Retinal pigment epithelial cell (primary cell): ENCODE measurements at regions not wholly inside any gene's neighbourhood (a gene's known extent, or its start where the extent isn't known, plus 50 kb on each side); places are given as distances from the start of the nearest gene placed in this dataset.

Source experiments
- DNase-seq: peaks from one replicate; pipeline ENCODE4 v3.0.0-alpha.2; 2010; ENCODE audit warnings: low read depth
- H3K4me3 ChIP-seq: 2 replicates; pipeline ENCODE4 v1.5.1; 2011; ENCODE audit warnings: mild to moderate bottlenecking, low read length, control low read depth, moderate library complexity
- TF ChIP-seq, protein P1 (sequence below): conservative IDR thresholded peaks from 2 replicates; pipeline ENCODE4 v1.5.1; 2011; ENCODE audit warnings: low read depth, low read length, control low read depth, inconsistent platforms

DNA sequence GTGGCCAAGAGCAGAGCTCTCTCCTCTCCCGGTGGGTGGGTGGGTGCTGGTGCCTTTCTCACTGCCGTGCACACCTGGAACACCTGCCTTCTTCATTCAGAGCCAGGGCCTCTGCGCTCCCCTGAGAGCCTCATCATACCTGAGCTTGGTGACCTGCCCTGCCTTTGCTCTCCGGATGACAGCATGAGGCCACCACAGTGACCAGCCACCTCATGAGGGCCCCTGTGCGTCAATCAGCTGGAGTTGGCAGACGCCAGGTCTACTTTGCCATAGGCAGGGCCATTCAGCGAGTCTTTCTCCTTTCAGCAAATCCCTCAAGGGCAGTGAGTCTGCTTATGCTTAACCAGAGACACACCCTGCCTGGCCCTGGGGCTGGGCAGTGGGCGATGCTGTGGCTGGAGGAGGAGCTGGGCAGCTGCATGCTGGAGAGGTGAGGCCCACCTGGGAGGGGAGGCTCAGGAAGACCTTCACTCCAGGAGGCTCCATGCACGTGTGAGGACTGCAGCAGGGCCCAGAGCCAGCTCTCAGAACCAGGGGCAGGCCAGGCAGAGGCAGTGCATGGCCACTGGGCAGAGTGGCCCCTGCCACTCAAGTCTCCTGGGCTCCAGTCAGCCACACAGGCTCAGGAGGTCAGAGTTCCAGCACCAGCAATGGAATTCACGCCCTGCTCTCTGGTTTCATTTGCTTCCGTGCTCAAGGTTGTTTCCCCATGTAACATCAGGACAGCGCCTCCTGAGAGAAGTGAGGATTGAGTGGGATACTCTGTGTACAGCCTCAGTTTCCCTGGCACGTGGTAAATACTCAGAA, 417.5 kb upstream of the MYT1L start:
- TF ChIP-seq, protein P1, sequence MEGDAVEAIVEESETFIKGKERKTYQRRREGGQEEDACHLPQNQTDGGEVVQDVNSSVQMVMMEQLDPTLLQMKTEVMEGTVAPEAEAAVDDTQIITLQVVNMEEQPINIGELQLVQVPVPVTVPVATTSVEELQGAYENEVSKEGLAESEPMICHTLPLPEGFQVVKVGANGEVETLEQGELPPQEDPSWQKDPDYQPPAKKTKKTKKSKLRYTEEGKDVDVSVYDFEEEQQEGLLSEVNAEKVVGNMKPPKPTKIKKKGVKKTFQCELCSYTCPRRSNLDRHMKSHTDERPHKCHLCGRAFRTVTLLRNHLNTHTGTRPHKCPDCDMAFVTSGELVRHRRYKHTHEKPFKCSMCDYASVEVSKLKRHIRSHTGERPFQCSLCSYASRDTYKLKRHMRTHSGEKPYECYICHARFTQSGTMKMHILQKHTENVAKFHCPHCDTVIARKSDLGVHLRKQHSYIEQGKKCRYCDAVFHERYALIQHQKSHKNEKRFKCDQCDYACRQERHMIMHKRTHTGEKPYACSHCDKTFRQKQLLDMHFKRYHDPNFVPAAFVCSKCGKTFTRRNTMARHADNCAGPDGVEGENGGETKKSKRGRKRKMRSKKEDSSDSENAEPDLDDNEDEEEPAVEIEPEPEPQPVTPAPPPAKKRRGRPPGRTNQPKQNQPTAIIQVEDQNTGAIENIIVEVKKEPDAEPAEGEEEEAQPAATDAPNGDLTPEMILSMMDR: no peak

GRCh38 chr2:2747797-2748301, 416.8 kb upstream of the MYT1L start:
- no peak for DNase-seq
- no peak overlapping the region for H3K4me3 ChIP-seq
- TF ChIP-seq, protein P1: no peak

More for the DNA sequence above, 417.5 kb upstream of the MYT1L start:
- DNase-seq: no peak
- no peak overlapping the region for H3K4me3 ChIP-seq

- H3K4me3 ChIP-seq: no peak overlapping the region
- TF ChIP-seq, protein P1: no peak
- no peak for DNase-seq
These were observed 415.7 kb upstream of the MYT1L start for GRCh38 chr2:2746731-2747130.

DNA sequence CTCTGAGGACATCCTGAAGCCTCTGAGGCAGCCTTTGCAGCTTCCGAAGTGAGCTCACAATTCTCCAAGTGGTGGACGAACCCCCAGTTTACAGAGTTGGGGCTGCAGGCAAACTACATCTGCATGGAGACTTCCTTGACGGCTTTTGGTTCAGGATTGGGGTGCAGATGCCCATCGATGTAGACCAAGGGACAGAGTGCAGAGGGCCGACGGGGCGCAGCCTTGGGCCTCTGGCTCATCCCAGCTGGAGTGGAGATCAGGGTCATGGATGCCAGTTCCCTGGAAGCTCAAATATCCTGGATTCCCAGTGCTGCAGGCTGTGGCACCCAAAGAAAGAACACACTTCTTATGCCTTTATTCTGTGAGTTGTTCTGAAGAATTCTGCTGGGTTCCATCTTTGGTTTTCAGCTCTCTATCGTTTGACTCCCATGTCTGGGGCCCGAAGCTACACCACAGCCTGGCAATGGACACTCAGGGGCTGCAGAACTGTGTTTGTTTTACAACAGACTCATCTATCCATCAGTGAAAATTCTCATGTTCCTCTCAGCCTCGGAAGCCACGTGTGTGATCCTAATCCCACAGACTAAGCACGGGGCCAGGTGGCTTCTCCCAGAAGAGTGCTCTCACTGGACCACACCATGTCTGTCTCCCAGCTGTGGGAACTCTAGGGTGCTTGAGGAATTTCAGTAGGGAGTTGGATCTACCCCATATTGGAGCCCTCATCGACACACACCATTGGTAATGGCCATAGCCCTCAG, 414.1 kb upstream of the MYT1L start:
- TF ChIP-seq, protein P1: no peak
- H3K4me3 ChIP-seq: no peak overlapping the region
- no peak for DNase-seq

- no peak for DNase-seq
- no peak overlapping the region for H3K4me3 ChIP-seq
- TF ChIP-seq, protein P1: no peak
These were observed 413.0 kb upstream of the MYT1L start for GRCh38 chr2:2744107-2744506.

- no peak overlapping the region for H3K4me3 ChIP-seq
- TF ChIP-seq, protein P1: no peak
- no peak for DNase-seq
These were observed 412.1 kb upstream of the MYT1L start for GRCh38 chr2:2743164-2743571.
